ENCODE measurements at regions not wholly inside any gene's neighbourhood (a gene's known extent, or its start where the extent isn't known, plus 50 kb on each side); places are given as distances from the start of the nearest gene placed in this dataset.

DNA sequence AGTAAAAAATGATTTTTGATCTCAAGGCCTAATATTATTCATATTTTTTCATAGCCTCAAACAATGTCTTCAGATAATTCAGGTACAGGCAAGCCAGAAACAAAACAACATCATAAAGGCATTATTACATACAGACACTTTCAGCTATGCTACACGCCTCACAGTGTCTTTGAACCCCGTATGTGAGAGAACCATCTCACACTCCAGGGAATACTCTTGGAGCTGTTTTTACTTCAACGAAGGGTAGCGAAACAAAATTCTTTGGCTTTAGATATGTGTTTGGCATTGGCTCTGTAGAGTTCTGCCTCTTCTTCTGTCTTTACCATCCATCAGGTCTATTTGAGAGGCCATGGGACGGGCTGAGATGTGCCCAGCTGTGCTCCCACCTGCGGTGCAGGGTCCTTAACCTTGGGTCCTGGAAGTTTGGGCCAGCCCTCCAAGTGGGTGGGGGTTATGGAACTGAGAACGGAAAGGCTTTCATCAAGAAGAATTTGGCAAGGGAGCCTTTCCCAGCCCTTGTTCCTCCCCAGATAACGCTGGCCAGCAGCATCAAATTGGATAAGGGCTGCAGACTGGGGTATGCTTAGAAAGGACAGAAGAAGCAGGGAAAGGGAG is 276.9 kb downstream of the TCF7L2 start:
- Mint-ChIP-seq H3K4me1 (no peaks in the 10 kb centered on the region), H3K9me3 (peaks cover 4% of the 10 kb centered on the region), H3K27ac (ENCODE audit: unreplicated experiment) (no peak overlapping the region), H3K27me3 (ENCODE audit: low read depth) (peaks cover 4% of the 10 kb centered on the region), H3K4me3 (no peak overlapping the region), H3K36me3 (ENCODE audit: low read depth) (peaks cover 2% of the 10 kb centered on the region)
- DNase-seq (ENCODE audit: low read depth, low spot score), result no peak
- TF ChIP-seq, protein P1, sequence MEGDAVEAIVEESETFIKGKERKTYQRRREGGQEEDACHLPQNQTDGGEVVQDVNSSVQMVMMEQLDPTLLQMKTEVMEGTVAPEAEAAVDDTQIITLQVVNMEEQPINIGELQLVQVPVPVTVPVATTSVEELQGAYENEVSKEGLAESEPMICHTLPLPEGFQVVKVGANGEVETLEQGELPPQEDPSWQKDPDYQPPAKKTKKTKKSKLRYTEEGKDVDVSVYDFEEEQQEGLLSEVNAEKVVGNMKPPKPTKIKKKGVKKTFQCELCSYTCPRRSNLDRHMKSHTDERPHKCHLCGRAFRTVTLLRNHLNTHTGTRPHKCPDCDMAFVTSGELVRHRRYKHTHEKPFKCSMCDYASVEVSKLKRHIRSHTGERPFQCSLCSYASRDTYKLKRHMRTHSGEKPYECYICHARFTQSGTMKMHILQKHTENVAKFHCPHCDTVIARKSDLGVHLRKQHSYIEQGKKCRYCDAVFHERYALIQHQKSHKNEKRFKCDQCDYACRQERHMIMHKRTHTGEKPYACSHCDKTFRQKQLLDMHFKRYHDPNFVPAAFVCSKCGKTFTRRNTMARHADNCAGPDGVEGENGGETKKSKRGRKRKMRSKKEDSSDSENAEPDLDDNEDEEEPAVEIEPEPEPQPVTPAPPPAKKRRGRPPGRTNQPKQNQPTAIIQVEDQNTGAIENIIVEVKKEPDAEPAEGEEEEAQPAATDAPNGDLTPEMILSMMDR (conservative IDR thresholded peaks at IDR 0.05), result no peak

DNA sequence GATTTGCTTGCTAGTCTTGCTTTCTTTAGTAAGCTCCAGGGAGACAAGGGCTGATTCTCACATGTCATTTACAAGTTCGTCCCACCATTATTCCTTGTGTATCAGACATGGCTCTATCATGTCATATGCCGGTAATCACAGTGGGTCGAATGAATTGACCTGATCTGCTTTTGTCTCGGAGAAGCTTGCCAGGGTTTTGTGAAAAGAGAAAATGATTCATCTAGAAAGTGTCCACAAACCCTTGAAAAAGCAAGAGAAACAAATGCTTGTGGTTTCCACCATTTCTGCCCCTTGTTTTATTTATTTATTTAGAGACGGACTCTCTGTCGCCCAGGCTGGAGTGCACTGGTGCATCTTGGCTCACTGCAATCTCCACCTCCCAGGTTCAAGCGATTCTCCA is 278.5 kb downstream of the TCF7L2 start:
- Mint-ChIP-seq H3K27me3 (ENCODE audit: low read depth) (no peaks in the 10 kb centered on the region), H3K4me3 (no peak overlapping the region), H3K36me3 (ENCODE audit: low read depth) (no peaks in the 10 kb centered on the region), H3K27ac (ENCODE audit: unreplicated experiment) (no peak overlapping the region), H3K4me1 (no peaks in the 10 kb centered on the region), H3K9me3 (peaks cover 2% of the 10 kb centered on the region)
- TF ChIP-seq, protein P1 (conservative IDR thresholded peaks at IDR 0.05), result no peak
- no peak for DNase-seq (ENCODE audit: low read depth, low spot score)

DNA sequence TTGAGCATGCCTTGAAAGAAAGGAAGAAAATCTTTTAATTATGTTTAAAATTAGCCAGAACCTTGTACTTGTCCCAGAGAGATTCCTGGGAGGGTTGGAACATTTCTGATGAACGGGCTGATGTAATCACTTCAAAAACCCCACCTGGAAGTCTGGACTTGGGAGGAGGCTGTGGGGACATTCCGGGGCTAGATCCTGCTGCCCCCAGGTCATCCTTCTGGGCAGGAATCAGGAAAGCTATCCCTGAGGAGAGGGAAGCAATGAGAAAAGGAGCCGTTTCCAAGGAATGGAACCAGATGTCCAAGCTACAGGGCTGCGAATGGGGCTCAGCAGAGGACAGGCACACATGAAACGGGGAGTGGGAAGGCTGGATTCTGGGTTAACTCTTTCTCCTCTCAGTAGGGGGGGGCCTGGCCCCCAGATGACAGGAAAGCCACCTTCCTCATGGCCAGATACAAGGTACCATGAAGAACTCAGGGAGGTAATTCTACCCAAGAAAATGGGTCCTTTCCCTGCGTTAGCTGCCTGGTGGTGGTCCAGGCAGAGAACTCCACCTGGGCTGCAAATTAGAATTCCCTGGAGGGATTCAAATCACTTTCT is 280.1 kb downstream of the TCF7L2 start:
- H3K27ac Mint-ChIP-seq (ENCODE audit: unreplicated experiment), result no peak overlapping the region
- DNase-seq (ENCODE audit: low read depth, low spot score), result no peak
- H3K27me3 Mint-ChIP-seq (ENCODE audit: low read depth), result no peaks in the 10 kb centered on the region
- no peaks in the 10 kb centered on the region for H3K9me3 Mint-ChIP-seq
- H3K36me3 Mint-ChIP-seq (ENCODE audit: low read depth), result no peaks in the 10 kb centered on the region
- no peak overlapping the region for H3K4me3 Mint-ChIP-seq
- TF ChIP-seq, protein P1 (conservative IDR thresholded peaks at IDR 0.05), result no peak
- no peaks in the 10 kb centered on the region for H3K4me1 Mint-ChIP-seq

DNA sequence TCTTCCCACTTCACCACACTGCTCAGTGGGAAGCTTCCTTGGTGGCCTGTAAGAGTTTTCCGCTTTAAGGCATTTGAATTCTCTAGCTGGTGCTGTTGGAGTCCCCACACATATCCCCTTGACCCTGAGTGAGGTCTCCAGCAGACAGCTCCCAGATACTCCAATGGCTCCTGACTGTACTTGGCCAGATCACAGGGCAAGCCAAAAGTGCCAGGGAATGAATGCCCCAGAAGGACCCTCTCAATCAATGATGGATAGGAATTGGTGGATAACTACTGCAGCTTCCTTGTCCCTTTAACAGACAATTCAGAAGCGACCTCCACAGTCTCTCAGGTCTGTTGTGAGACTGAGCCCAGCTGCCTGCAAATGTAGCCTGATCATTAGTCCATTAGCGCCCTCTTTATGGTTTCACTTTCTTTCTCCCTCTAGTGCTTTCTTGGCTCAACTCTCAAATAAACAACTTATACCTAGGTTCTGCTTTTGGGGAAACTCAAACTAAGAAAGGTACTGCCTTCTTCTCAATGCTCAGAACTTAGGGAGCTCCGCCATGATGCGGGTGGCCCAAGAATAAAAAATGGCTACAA is 283.0 kb downstream of the TCF7L2 start:
- no peak for DNase-seq (ENCODE audit: low read depth, low spot score)
- TF ChIP-seq, protein P1 (conservative IDR thresholded peaks at IDR 0.05), result no peak
- Mint-ChIP-seq H3K27ac (ENCODE audit: unreplicated experiment) (no peak overlapping the region), H3K9me3 (peaks cover 2% of the 10 kb centered on the region), H3K4me1 (peaks cover 12% of the 10 kb centered on the region), H3K36me3 (ENCODE audit: low read depth) (no peaks in the 10 kb centered on the region), H3K4me3 (no peak overlapping the region), H3K27me3 (ENCODE audit: low read depth) (no peaks in the 10 kb centered on the region)

DNA sequence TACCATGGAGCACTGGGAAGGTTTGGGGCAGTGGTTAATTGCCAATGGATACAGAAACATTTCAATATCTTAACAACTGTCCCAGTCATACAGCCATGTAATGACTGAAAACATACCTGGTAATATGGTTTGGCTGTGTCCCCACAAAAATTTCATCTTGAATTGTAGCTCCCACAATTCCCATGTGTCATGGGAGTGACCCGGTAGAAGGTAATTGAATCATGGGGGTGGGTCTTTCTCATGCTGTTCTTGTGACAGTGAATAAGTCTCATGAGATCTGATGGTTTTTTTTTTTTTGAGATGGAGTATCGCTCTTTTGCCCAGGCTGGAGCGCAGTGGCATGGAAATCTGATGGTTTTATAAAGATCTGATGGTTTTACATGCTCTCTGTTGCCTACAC is 284.4 kb downstream of the TCF7L2 start:
- TF ChIP-seq, protein P1 (conservative IDR thresholded peaks at IDR 0.05), result no peak
- Mint-ChIP-seq H3K36me3 (ENCODE audit: low read depth) (no peaks in the 10 kb centered on the region), H3K27me3 (ENCODE audit: low read depth) (no peaks in the 10 kb centered on the region), H3K9me3 (peaks cover 2% of the 10 kb centered on the region), H3K4me3 (no peak overlapping the region), H3K27ac (ENCODE audit: unreplicated experiment) (no peak overlapping the region), H3K4me1 (peaks cover 12% of the 10 kb centered on the region)
- DNase-seq (ENCODE audit: low read depth, low spot score), result no peak

Data from neural crest cell (in vitro differentiated cells).